ENCODE measurements at regions not wholly inside any gene's neighbourhood (a gene's known extent, or its start where the extent isn't known, plus 50 kb on each side); places are given as distances from the start of the nearest gene placed in this dataset.

DNA sequence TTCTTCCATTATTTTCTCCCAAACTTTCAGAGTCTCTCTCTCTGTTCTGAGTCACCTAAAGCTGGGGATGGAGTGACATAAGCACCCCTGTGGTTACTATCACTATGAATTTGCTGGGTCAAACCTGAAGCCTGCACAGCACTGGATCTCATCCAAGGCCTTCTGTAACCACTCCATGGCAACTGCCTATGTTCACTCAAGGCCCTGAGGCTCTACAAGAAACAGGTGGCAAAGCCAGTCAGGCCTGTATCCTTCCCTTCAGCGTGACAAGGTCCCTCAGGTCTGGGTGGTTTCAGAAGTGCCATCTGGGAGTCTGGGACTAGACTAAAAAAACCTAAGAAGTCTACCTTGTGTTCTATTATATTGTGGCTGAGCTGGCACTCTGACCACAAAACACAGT lies 1278.8 kb upstream of the EYS start:
- peak; percentile 39 for DNase-seq (ENCODE audit: low read depth)
- no peak overlapping the region for H3K4me3 ChIP-seq (ENCODE audit: low read length)
- TF ChIP-seq, protein P1, sequence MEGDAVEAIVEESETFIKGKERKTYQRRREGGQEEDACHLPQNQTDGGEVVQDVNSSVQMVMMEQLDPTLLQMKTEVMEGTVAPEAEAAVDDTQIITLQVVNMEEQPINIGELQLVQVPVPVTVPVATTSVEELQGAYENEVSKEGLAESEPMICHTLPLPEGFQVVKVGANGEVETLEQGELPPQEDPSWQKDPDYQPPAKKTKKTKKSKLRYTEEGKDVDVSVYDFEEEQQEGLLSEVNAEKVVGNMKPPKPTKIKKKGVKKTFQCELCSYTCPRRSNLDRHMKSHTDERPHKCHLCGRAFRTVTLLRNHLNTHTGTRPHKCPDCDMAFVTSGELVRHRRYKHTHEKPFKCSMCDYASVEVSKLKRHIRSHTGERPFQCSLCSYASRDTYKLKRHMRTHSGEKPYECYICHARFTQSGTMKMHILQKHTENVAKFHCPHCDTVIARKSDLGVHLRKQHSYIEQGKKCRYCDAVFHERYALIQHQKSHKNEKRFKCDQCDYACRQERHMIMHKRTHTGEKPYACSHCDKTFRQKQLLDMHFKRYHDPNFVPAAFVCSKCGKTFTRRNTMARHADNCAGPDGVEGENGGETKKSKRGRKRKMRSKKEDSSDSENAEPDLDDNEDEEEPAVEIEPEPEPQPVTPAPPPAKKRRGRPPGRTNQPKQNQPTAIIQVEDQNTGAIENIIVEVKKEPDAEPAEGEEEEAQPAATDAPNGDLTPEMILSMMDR (IDR thresholded peaks at IDR 0.05; ENCODE audit: insufficient read depth, low read depth, low read length, missing control alignments): no peak

- TF ChIP-seq, protein P1 (IDR thresholded peaks at IDR 0.05; ENCODE audit: insufficient read depth, low read depth, low read length, missing control alignments): no peak
- no peak for DNase-seq (ENCODE audit: low read depth)
- no peak overlapping the region for H3K4me3 ChIP-seq (ENCODE audit: low read length)
Measured at GRCh38 chr6:66970373-66970772, 1263.3 kb upstream of the EYS start.

DNA sequence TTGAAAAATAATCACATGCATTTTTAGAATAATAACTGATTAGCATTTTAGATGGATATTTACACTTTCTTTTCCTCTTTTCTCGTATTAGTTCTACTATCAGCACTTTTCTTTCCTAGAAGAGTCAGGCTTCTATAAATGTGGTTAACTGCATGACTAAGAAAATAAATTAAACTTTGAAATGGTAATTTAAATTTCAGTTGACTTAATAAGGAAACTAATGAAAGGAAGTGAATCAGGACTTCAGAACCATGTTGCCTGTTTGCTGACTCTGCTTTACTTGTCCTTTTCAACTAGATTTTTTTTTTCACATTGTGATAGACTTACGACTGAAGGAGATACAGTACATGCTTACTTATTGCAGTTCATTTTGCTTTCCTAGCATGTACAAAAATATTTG lies 1258.2 kb upstream of the EYS start:
- TF ChIP-seq, protein P1 (IDR thresholded peaks at IDR 0.05; ENCODE audit: insufficient read depth, low read depth, low read length, missing control alignments): no peak
- DNase-seq (ENCODE audit: low read depth): no peak
- H3K4me3 ChIP-seq (ENCODE audit: low read length): no peak overlapping the region

GRCh38 chr6:66964216-66964615 lies 1257.2 kb upstream of the EYS start:
- H3K4me3 ChIP-seq (ENCODE audit: low read length): no peak overlapping the region
- TF ChIP-seq, protein P1 (IDR thresholded peaks at IDR 0.05; ENCODE audit: insufficient read depth, low read depth, low read length, missing control alignments): no peak
- DNase-seq (ENCODE audit: low read depth): peak; percentile 20

DNA sequence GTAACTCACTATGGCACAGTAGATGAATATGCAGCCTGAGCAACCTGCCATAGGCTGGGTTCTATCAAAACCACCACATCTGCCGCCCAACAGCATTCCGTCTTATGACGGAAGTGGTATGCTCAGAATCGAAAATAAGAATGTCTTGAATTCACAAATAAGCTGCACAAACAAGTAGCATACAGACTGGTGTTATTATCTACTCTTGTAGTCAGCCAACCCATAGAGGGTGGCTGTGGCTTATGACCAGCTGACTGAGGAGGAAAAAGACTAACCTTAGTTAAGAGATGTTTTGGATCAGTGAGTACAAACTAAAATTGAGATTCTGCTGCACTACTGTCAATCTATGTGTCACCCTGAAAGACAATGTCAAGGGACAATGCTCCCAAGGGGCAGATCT lies 1255.1 kb upstream of the EYS start:
- H3K4me3 ChIP-seq (ENCODE audit: low read length): no peak overlapping the region
- no peak for DNase-seq (ENCODE audit: low read depth)
- TF ChIP-seq, protein P1 (IDR thresholded peaks at IDR 0.05; ENCODE audit: insufficient read depth, low read depth, low read length, missing control alignments): no peak

DNA sequence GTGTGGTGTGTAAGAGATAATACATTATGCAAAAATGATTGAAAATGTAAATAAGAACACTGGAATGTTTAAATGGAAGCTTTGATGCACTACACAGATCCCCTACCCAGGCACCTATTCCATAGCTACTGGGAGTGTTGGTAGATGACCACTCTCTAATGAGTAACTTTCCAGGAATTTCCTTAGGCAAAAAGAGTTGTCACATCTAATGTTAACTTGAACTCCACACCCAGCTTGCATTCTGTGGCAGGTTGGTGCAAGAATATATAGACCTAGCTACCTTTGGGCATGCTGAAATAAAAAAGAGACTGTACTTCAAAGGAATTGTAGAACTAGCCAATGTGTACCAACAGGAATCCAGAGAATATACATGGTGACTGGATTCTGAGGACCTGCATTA lies 1254.2 kb upstream of the EYS start:
- peak; percentile 62 for DNase-seq (ENCODE audit: low read depth)
- H3K4me3 ChIP-seq (ENCODE audit: low read length): no peak overlapping the region
- TF ChIP-seq, protein P1 (IDR thresholded peaks at IDR 0.05; ENCODE audit: insufficient read depth, low read depth, low read length, missing control alignments): no peak

DNA sequence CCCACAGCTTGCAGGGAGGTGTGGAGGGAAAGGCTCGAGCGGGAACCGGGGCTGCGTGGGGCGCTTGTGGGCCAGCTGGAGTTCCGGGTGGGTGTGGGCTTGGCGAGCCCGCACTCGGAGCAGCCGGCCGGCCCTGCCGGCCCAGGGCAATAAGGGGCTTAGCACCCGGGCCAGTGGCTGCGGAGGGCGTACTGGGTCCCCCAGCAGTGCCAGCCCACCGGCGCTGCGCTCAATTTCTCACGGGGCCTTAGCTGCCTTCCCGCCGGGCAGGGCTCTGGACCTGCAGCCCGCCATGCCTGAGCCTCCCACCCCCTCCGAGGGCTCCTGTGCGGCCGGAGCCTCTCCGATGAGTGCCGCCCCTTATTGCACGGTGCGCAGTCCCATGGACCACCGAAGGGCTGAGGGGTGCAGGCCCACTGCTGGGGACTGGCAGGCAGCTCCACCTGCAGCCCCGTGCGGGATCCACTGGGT lies 1242.2 kb upstream of the EYS start:
- DNase-seq (ENCODE audit: low read depth): no peak
- TF ChIP-seq, protein P1 (IDR thresholded peaks at IDR 0.05; ENCODE audit: insufficient read depth, low read depth, low read length, missing control alignments): no peak
- H3K4me3 ChIP-seq (ENCODE audit: low read length): no peak overlapping the region
